ENCODE measurements at regions not wholly inside any gene's neighbourhood (a gene's known extent, or its start where the extent isn't known, plus 50 kb on each side); places are given as distances from the start of the nearest gene placed in this dataset.
"Not testable (repeated sequence)": the region's sequence is repeated elsewhere in the genome, so short reads cannot be mapped to it uniquely, and the experiment has no call there.

GRCh38 chr7:70895337-70896200 lies 236.4 kb upstream of the GALNT17 start:
- not testable (repeated sequence) for DNase-seq (ENCODE audit: low read depth in 3 of 3, low spot score in 2 of 3)

GRCh38 chr7:70907259-70908247 lies 224.4 kb upstream of the GALNT17 start:
- no peak for DNase-seq (ENCODE audit: low read depth in 3 of 3, low spot score in 2 of 3)

DNA sequence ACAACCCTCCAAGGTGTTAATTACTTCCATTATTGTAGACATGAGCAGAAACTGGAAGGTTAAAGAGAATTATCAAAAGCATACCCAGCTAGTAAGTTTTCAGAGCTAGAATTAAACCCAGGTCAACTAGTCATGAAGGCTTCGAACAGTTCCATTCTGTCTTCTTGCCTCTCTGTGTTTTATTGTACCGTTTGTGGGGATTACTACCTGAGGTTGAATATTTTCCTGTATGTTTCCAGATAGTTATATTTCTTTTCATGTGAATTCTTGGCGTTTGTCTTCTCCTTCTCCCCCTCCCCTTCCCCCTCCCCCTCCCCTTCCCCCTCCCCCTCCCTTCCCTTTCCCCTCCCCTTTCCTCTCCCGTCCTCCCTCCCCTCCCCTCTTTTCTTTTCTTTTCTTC lies 218.0 kb upstream of the GALNT17 start:
- DNase-seq (ENCODE audit: low read depth in 3 of 3, low spot score in 2 of 3) = no peak

GRCh38 chr7:70915067-70915466 lies 216.9 kb upstream of the GALNT17 start:
- DNase-seq (ENCODE audit: low read depth in 3 of 3, low spot score in 2 of 3) = no peak

GRCh38 chr7:70919481-70920073 lies 212.4 kb upstream of the GALNT17 start:
- DNase-seq (ENCODE audit: low read depth in 3 of 3, low spot score in 2 of 3) = no peak

- peak; percentile 44 to 58 (median 50) for DNase-seq (ENCODE audit: low read depth in 3 of 3, low spot score in 2 of 3)
Measured at GRCh38 chr7:70920876-70921275, 211.1 kb upstream of the GALNT17 start.

DNA sequence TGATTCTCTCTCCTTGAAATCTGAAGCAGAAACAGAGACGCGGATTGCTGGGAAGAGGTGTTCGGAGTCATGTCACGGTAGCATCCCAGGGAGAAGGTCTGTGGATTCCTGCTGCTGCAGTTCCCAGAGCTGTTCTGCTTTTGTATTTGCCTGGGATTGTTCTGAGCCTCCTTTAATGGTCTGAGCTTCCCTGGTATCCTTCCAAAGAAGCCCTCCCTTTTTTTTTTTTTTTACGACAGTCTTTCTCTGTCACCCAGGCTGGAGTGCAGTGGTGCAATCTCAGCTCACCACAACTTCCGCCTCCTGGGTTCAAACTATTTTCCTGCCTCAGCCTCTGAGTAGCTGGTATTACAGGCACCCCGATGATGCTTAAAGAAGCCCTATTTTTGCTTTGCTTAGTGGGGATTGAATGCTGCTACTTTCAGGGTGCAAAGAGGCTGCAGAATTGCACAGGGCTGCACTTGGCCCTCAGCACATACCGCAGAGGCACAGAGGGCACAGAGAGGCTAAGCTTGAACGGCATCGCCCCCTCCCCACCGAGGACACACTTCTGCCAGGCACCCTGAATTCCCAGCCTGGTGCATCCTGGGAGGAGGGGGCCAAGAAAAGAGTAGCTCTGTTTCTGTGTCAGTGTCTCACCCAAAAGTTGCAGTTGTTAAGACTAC lies 208.6 kb upstream of the GALNT17 start:
- no peak for DNase-seq (ENCODE audit: low read depth in 3 of 3, low spot score in 2 of 3)

- DNase-seq (ENCODE audit: low read depth in 3 of 3, low spot score in 2 of 3) = no peak
Measured at GRCh38 chr7:70925411-70926115, 206.4 kb upstream of the GALNT17 start.

- peak; percentile 19 to 27 (median 20) for DNase-seq (ENCODE audit: low read depth in 3 of 3, low spot score in 2 of 3)
Measured at GRCh38 chr7:70926666-70927065, 205.3 kb upstream of the GALNT17 start.

GRCh38 chr7:70935311-70935710 lies 196.6 kb upstream of the GALNT17 start:
- no peak for DNase-seq (ENCODE audit: low read depth in 3 of 3, low spot score in 2 of 3)

- no peak for DNase-seq (ENCODE audit: low read depth in 3 of 3, low spot score in 2 of 3)
Measured at GRCh38 chr7:70935854-70936253, 196.1 kb upstream of the GALNT17 start.

DNA sequence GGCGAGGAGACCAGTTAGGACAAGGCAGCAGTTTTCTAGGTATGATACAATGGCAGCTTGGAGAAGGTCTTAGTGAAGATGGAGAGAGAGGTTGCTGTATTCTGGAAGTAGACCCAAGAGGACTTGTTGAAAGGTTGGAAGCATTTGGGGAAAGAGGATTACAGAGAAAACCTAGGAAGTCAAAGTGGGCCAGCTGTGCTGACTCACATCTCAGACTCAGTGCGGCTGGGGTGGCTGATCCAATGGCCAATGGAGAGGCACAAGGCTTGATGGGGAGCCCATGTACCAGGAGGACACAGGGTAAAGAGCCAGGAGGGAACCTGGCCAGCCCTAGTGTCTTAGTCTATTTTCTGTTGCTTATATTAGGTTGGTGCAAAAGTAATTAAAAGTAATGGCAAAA lies 194.5 kb upstream of the GALNT17 start:
- no peak for DNase-seq (ENCODE audit: low read depth in 3 of 3, low spot score in 2 of 3)

DNA sequence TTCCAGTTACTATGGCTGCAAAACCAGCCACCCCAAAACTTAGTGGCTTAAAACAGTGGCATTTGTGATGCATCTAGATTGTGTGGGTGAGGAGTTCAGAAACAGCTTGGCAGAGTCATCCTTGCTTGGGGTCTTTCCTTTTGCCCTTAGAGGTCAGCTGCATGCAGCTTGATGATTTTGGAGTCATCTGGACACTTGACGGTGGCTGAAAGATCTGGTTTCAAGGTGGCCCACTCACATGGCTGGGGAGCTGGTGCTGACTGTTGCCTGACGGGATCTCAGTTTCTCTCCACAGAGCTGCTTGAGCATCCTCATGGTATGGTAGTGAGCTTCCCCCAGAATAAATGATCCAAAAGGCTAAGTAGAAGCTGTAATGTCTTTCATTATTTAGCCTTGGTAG lies 191.3 kb upstream of the GALNT17 start:
- DNase-seq (ENCODE audit: low read depth in 3 of 3, low spot score in 2 of 3) = no peak

GRCh38 chr7:70942791-70943190 lies 189.2 kb upstream of the GALNT17 start:
- no peak for DNase-seq (ENCODE audit: low read depth in 3 of 3, low spot score in 2 of 3)

GRCh38 chr7:70944516-70944915 lies 187.4 kb upstream of the GALNT17 start:
- DNase-seq (ENCODE audit: low read depth in 3 of 3, low spot score in 2 of 3) = no peak

DNA sequence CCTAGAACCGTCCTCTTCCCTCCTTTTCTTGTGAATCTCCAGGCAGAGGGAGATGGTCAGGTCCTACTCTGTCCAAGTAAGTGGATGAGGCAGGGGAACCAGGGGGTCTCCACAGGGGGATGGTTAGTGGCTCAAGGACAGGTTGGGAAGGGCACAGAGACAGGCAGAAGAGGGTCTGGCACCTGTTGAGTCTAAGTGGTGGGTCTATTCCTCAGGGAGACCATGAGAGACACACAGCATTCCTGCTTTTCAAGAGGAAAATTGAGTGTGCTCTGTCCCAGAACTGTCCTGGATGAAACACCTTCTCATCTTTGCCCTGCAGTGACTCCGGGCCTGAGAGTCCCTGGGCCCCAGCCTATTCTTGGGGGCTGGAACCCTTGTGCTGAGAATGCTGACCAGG lies 184.8 kb upstream of the GALNT17 start:
- DNase-seq (ENCODE audit: low read depth in 3 of 3, low spot score in 2 of 3) = no peak

DNA sequence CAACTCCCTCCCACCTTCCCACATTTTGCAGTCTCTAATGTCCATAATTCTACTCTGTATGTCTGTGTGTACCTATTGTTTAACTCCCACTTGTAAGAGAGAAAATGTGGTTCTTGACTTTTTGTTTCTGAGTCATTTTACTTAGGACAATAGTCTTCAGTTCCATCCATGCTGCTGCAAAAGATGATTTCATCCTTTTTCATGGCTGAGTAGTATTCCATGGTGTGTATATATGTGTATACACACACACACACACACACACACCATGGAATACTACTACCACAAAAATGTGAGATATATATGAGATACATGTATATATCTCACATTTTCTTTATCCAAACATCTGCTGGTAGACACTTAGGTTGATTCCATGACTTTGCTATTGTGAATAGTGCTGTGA lies 182.1 kb upstream of the GALNT17 start:
- no peak for DNase-seq (ENCODE audit: low read depth in 3 of 3, low spot score in 2 of 3)

DNA sequence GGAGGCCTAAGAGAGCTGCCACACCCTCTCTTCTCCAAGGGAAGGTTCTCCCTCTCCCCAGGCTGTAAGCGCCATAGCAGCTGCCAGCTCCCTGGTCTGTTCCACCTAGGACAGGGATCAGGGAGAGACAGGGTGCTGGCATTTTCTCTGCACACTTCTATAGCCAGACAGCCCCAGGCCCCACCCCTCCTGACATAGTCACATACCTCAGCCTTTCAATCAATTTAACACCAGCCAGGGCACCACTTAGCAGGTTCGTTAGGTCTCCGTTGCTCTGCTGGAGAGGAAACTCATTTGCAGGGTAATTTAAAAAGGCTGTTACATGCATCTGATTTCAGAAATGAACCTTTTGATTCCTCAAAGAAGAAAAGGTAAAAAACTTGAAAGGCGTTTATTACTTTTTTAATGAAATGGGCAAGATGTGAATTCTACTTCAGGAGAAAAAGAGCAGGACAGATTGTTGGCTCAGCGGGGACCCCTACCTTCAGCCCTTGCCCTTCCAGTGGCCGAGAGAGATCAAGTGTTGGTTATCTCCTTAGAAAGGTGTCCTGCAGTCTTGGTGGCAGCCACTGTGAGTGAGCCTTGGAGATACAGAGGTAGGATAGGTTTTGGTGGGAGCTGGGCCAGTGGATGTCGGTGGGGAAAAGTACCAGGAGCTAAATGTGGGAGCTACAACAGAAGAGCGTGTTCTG lies 180.5 kb upstream of the GALNT17 start:
- no peak for DNase-seq (ENCODE audit: low read depth in 3 of 3, low spot score in 2 of 3)

DNA sequence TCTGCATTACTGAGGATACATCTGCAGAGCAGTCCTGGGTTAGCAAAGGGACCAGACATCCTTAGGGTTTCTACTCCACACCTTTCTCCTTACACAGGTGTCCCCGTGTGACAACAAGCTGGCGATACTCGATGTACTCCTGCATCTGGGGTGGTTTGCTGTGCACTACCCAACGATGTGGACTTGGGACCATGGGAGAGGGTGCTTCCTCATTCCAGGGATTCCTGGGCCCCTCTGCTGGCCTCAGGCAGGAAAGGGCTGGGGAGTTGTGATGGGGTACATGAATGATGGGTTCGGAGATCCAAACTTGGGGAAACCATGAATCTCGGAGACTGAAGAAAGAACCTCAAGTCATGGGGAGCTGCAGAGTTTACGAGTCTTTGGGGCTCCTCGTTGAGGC lies 179.6 kb upstream of the GALNT17 start:
- no peak for DNase-seq (ENCODE audit: low read depth in 3 of 3, low spot score in 2 of 3)

Data from right renal cortex interstitium (tissue), 3 donors.